ENCODE measurements at regions not wholly inside any gene's neighbourhood (a gene's known extent, or its start where the extent isn't known, plus 50 kb on each side); places are given as distances from the start of the nearest gene placed in this dataset.

DNA sequence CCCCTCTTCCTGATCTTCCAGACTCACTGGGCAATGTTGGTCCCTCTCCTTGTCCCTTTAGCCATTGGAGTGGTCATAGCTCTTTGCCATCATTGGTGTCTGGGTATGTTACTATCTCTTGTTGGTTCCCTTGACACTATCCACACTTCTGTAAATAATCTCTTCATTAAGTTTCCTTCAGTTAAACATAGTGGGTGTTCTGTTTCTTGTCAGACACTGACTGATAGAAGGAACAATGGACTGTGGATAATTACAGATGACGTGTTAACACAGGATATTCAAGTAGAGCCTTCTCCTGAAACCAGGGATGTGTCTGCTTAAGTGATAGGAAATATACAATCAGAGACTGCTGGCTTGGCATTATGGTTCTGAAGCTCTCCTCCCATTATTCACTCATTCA is 458.3 kb upstream of the USP24 start:
- no peak for TF ChIP-seq ATF3 (CRISPR knock-in tag; IDR thresholded peaks at IDR 0.05)
- no peak for TF ChIP-seq POLR2AphosphoS5 (IDR thresholded peaks at IDR 0.05; ENCODE audit: low read depth, low read length)
